ENCODE measurements at regions not wholly inside any gene's neighbourhood (a gene's known extent, or its start where the extent isn't known, plus 50 kb on each side); places are given as distances from the start of the nearest gene placed in this dataset.

- DNase-seq (ENCODE audit: extremely low spot score, unreplicated experiment): no peak
- TF ChIP-seq CTCF (conservative IDR thresholded peaks at IDR 0.05): no peak
- Mint-ChIP-seq H3K27me3 (no peaks in the 10 kb centered on the region), H3K27ac (no peak overlapping the region), H3K4me1 (ENCODE audit: unreplicated experiment) (peaks cover 31% of the 10 kb centered on the region), H3K4me3 (no peak overlapping the region), H3K36me3 (no peaks in the 10 kb centered on the region), H3K9me3 (no peaks in the 10 kb centered on the region)
Measured at GRCh38 chr10:58995058-58995596, 181.3 kb upstream of the PHYHIPL start.

GRCh38 chr10:58996063-58996462, 180.4 kb upstream of the PHYHIPL start:
- Mint-ChIP-seq H3K9me3 (no peaks in the 10 kb centered on the region), H3K27me3 (no peaks in the 10 kb centered on the region), H3K36me3 (no peaks in the 10 kb centered on the region), H3K27ac (no peak overlapping the region), H3K4me1 (ENCODE audit: unreplicated experiment) (peaks cover 32% of the 10 kb centered on the region), H3K4me3 (no peak overlapping the region)
- DNase-seq (ENCODE audit: extremely low spot score, unreplicated experiment): no peak
- TF ChIP-seq CTCF (conservative IDR thresholded peaks at IDR 0.05): no peak

GRCh38 chr10:58996866-58997265, 179.6 kb upstream of the PHYHIPL start:
- Mint-ChIP-seq H3K27me3 (no peaks in the 10 kb centered on the region), H3K36me3 (no peaks in the 10 kb centered on the region), H3K4me3 (no peak overlapping the region), H3K4me1 (ENCODE audit: unreplicated experiment) (peaks cover 32% of the 10 kb centered on the region), H3K9me3 (no peaks in the 10 kb centered on the region), H3K27ac (no peak overlapping the region)
- TF ChIP-seq CTCF (conservative IDR thresholded peaks at IDR 0.05): no peak
- no peak for DNase-seq (ENCODE audit: extremely low spot score, unreplicated experiment)

- Mint-ChIP-seq H3K4me1 (ENCODE audit: unreplicated experiment) (peaks cover 28% of the 10 kb centered on the region), H3K27ac (no peak overlapping the region), H3K36me3 (no peaks in the 10 kb centered on the region), H3K9me3 (no peaks in the 10 kb centered on the region), H3K27me3 (no peaks in the 10 kb centered on the region), H3K4me3 (no peak overlapping the region)
- DNase-seq (ENCODE audit: extremely low spot score, unreplicated experiment): no peak
- TF ChIP-seq CTCF (conservative IDR thresholded peaks at IDR 0.05): no peak
Measured at GRCh38 chr10:58998924-58999713, 177.3 kb upstream of the PHYHIPL start.

- Mint-ChIP-seq H3K4me3 (no peak overlapping the region), H3K27me3 (no peaks in the 10 kb centered on the region), H3K27ac (no peak overlapping the region), H3K4me1 (ENCODE audit: unreplicated experiment) (peaks cover 16% of the 10 kb centered on the region), H3K36me3 (no peaks in the 10 kb centered on the region), H3K9me3 (no peaks in the 10 kb centered on the region)
- no peak for DNase-seq (ENCODE audit: extremely low spot score, unreplicated experiment)
- no peak for TF ChIP-seq CTCF (conservative IDR thresholded peaks at IDR 0.05)
Measured at GRCh38 chr10:59000162-59000825, 176.1 kb upstream of the PHYHIPL start.
